ENCODE measurements at regions not wholly inside any gene's neighbourhood (a gene's known extent, or its start where the extent isn't known, plus 50 kb on each side); places are given as distances from the start of the nearest gene placed in this dataset.

DNA sequence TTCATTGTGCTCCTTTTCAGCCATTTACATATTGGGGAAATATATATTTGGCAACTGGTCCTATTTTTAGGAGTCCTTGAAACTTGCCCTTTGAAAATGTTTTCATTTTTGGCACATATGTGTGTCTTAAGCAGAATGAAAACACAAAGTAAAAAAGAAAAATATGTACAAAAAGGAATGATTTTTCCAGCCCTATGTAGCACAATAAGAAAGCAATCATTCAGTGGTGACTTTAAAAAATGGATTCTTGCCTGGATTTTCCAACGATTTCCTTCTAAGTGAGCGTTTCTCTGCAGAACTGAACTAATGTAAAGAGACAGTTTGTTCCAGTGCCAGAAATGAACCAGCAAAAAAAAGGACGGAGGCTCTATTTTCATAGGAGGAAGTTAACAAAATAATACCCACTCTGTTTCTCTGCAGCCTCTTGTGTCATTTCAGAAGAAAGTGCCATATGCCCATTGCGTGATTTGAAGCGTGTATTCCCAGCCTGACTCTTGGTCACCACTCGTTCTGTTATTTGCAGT, 340.1 kb downstream of the SETD4 start:
- DNase-seq (ENCODE audit: low read depth): no peak
- no peak overlapping the region for H3K4me3 ChIP-seq (ENCODE audit: low read depth, low read length)
- TF ChIP-seq, protein P1, sequence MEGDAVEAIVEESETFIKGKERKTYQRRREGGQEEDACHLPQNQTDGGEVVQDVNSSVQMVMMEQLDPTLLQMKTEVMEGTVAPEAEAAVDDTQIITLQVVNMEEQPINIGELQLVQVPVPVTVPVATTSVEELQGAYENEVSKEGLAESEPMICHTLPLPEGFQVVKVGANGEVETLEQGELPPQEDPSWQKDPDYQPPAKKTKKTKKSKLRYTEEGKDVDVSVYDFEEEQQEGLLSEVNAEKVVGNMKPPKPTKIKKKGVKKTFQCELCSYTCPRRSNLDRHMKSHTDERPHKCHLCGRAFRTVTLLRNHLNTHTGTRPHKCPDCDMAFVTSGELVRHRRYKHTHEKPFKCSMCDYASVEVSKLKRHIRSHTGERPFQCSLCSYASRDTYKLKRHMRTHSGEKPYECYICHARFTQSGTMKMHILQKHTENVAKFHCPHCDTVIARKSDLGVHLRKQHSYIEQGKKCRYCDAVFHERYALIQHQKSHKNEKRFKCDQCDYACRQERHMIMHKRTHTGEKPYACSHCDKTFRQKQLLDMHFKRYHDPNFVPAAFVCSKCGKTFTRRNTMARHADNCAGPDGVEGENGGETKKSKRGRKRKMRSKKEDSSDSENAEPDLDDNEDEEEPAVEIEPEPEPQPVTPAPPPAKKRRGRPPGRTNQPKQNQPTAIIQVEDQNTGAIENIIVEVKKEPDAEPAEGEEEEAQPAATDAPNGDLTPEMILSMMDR (IDR thresholded peaks at IDR 0.05; ENCODE audit: low read depth, low read length): no peak
- TF ChIP-seq POLR2A (IDR thresholded peaks at IDR 0.05; ENCODE audit: extremely low read depth, insufficient read length): no peak
- TF ChIP-seq, protein P2, sequence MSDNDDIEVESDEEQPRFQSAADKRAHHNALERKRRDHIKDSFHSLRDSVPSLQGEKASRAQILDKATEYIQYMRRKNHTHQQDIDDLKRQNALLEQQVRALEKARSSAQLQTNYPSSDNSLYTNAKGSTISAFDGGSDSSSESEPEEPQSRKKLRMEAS (IDR thresholded peaks at IDR 0.05; ENCODE audit: low read depth, low read length): no peak
- TF ChIP-seq MYC (IDR thresholded peaks at IDR 0.05; ENCODE audit: low read depth, low read length): no peak

DNA sequence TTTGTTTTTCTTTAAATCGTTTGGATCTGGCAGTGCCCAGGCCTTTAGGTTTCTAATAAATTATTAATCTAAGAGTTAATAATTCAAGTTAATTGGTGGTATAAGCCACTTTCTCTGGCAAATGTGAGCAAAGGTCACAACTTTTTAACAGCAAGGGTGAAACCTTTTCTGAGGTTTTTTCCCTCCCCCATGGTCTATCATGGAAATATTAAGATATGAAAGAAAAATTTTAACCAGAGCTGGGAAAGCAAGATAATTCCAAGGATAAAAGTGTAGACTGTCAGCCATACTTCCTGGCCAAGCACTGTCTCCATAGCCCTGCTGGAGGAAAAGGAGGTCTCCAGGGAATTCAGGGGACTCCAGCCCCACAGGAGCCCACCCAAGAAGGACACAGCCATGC, 341.2 kb downstream of the SETD4 start:
- no peak for DNase-seq (ENCODE audit: low read depth)
- TF ChIP-seq, protein P2 (IDR thresholded peaks at IDR 0.05; ENCODE audit: low read depth, low read length): no peak
- no peak for TF ChIP-seq POLR2A (IDR thresholded peaks at IDR 0.05; ENCODE audit: extremely low read depth, insufficient read length)
- no peak for TF ChIP-seq MYC (IDR thresholded peaks at IDR 0.05; ENCODE audit: low read depth, low read length)
- TF ChIP-seq, protein P1 (IDR thresholded peaks at IDR 0.05; ENCODE audit: low read depth, low read length): no peak
- H3K4me3 ChIP-seq (ENCODE audit: low read depth, low read length): no peak overlapping the region

DNA sequence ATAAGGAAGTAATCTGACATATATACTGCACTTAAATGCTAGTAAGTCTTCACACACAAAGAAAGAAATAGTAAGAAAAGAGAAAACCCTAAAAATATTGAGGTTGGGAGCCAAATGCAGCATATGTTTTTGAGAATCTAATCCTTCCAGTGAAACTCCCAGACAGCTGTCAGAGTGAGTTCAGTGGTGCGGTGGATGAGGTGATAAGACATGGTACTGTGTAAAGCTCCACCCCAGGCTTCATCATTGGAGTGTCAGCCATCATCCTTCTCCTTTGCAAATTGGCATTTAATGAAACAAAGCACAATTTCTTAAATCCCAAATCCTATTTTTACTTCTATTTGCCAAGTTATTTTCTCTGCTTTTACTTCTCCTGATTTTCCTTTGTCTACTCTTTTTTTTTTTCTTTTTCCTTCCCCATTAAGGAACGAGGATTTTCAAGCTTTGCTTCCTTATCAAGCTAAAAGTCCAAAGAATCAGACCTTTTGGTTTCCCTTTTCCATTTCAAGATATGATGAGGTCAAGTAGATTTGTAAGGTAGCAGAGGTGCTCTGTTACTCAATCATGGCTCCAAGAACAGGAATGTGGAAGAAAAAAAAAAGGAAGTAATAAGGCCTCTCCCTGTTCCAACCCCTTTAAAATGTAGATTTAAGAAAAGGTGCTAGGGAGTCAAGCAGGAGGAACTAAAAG, 343.3 kb downstream of the SETD4 start:
- no peak overlapping the region for H3K4me3 ChIP-seq (ENCODE audit: low read depth, low read length)
- TF ChIP-seq, protein P1 (IDR thresholded peaks at IDR 0.05; ENCODE audit: low read depth, low read length): no peak
- TF ChIP-seq POLR2A (IDR thresholded peaks at IDR 0.05; ENCODE audit: extremely low read depth, insufficient read length) (no peak), MYC (IDR thresholded peaks at IDR 0.05; ENCODE audit: low read depth, low read length) (no peak)
- TF ChIP-seq, protein P2 (IDR thresholded peaks at IDR 0.05; ENCODE audit: low read depth, low read length): no peak
- no peak for DNase-seq (ENCODE audit: low read depth)

DNA sequence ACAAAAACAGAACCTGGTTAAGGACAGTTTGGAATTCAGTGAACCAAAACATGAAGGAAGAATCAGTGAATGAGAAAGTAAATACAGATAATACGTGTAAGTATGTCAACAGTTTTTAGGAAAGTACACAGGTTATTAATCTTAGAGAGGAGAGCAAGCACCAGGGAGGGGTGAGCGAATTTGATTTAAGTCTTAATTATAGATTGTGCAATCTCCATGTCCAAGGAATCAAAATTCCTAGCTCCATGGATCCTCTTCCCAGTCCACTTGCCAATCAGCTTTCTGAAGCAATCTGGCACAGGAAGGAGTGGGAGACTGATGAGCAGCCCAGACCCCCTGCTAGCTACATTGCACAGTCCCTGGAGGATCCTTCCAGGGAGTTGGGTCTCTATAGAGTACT, 346.4 kb downstream of the SETD4 start:
- H3K4me3 ChIP-seq (ENCODE audit: low read depth, low read length): no peak overlapping the region
- TF ChIP-seq, protein P2 (IDR thresholded peaks at IDR 0.05; ENCODE audit: low read depth, low read length): no peak
- TF ChIP-seq, protein P1 (IDR thresholded peaks at IDR 0.05; ENCODE audit: low read depth, low read length): no peak
- TF ChIP-seq POLR2A (IDR thresholded peaks at IDR 0.05; ENCODE audit: extremely low read depth, insufficient read length) (no peak), MYC (IDR thresholded peaks at IDR 0.05; ENCODE audit: low read depth, low read length) (no peak)
- no peak for DNase-seq (ENCODE audit: low read depth)

DNA sequence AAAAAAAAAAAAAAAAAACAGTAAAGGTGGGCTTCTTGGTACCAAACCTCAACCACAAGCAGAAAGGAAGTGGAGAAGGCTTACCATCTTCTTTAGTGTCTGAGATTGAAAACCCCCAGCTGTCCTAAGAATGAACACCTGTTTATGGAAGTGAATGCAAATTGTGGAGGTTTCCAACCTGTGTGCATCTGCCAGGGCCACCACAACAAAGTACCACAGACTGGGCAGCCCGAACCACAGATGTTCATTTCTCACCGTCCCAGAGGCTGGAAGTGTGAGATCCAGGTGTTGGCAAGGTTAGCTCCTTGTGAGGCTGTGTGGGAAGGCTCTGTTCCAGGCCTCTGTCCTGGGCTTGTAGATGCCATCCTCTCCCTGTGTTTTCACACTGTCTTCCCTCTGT, 348.7 kb downstream of the SETD4 start:
- TF ChIP-seq, protein P2 (IDR thresholded peaks at IDR 0.05; ENCODE audit: low read depth, low read length): no peak
- TF ChIP-seq, protein P1 (IDR thresholded peaks at IDR 0.05; ENCODE audit: low read depth, low read length): no peak
- TF ChIP-seq POLR2A (IDR thresholded peaks at IDR 0.05; ENCODE audit: extremely low read depth, insufficient read length) (no peak), MYC (IDR thresholded peaks at IDR 0.05; ENCODE audit: low read depth, low read length) (no peak)
- no peak overlapping the region for H3K4me3 ChIP-seq (ENCODE audit: low read depth, low read length)
- DNase-seq (ENCODE audit: low read depth): no peak
